GM21786 (cell line): ENCODE measurements at regions not wholly inside any gene's neighbourhood (a gene's known extent, or its start where the extent isn't known, plus 50 kb on each side); places are given as distances from the start of the nearest gene placed in this dataset.

Source experiments
- ATAC-seq: cut with Tn5 transposase; IDR thresholded peaks from one replicate; pipeline ENCODE4 v1.9.1; 2021; ENCODE audit not compliant: unreplicated experiment

DNA sequence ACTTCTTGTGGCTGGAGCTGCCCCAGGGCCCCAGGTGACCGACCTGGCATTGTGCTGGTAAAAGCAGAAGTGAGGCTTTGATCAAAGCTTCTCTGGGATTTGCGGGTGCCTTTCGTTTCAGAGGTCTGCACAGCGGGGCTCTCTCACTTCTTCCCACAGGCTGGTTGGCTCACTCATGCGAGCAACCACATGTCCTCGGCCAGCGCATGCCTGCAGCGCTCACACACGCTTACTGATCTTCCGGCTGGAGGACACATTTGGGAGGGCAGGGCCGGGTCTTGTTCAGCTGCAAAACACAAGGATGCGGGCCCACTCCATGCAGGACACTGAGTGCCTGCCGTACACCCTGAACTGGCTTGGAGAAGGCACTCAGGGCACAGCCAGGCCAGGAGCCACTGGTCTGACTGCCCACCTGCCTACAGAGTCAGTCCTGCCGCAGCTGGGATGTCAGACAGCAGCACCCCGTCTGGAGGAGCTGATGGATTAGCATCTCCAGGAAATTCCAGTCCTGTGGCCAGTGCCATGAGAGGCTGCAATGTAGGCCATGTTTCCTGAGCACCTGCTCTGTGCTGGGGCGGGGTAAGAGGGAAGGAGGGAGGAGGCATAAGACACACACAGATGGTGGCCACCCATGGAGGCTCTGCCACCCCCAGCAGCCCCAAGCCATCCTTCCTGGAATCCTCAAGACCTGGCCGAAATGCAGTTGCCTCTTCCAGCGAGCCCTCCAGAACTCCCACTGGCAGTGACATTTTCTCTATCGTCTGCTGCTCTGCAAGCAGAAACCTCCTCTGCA is 1383.2 kb downstream of the BRD1 start:
- peak; percentile 55 for ATAC-seq

DNA sequence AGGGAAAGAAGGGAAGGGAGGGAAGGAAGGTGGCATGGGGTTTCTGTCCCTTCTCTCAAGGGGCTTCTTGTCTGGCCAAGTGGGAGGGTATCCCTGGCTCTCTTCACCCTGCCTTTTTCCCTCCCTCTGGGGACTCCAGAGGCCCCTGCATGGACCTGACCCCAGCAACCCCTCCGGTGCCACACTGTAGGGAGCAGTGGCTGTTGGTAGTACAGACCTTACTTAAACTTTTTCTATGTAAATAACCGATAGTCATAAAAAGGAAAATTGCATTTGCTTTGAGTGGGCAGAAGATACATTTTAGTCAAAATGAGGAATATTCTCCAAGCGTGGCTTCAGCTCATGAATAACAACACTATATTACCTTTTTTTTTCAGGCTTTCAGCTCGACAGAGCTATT is 1384.0 kb downstream of the BRD1 start:
- no peak for ATAC-seq

- no peak for ATAC-seq
These were observed 1385.0 kb downstream of the BRD1 start for GRCh38 chr22:48442663-48443062.

GRCh38 chr22:48441553-48441850 is 1386.2 kb downstream of the BRD1 start:
- ATAC-seq = no peak

- no peak for ATAC-seq
These were observed 1386.8 kb downstream of the BRD1 start for GRCh38 chr22:48440673-48441552.

GRCh38 chr22:48440176-48440575 is 1387.5 kb downstream of the BRD1 start:
- no peak for ATAC-seq

- ATAC-seq = no peak
These were observed 1388.0 kb downstream of the BRD1 start for GRCh38 chr22:48439560-48440135.

DNA sequence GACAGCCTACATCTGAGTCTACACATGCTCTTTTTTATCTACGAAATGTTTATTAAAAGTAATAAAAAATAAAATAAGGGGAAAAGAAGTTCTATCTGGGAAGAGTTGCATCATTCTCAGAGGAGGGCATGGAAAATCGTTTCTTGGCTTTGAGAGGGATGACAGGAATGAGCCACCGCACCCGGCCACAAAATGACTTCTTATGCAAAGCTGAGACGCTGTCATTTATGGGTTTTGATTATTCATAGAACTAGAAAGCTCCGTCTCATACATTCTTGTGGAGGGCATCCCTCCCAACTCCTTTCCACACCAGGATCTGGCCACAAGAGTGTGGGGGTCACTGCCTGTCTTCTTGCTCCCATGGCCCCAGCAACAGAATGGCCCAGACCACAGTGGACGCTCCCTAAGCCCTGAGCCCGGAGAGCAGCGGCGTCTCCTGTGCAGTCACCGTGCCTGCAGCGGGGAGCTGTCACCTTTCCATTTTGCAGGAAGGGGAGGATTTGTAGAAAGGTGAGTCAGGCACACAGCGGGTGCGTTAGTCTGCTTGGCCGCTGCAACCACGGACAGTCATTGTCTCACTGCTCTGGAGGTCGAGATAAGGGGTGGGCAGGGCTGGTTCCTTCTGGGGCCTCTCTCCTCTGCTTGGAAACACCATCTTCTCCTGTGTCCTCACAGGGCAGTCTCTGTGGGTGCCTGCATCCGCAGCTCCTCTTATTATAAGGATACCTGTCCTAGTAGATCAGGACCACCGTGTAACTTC is 1388.7 kb downstream of the BRD1 start:
- no peak for ATAC-seq

GRCh38 chr22:48438096-48438495 is 1389.6 kb downstream of the BRD1 start:
- ATAC-seq = no peak

DNA sequence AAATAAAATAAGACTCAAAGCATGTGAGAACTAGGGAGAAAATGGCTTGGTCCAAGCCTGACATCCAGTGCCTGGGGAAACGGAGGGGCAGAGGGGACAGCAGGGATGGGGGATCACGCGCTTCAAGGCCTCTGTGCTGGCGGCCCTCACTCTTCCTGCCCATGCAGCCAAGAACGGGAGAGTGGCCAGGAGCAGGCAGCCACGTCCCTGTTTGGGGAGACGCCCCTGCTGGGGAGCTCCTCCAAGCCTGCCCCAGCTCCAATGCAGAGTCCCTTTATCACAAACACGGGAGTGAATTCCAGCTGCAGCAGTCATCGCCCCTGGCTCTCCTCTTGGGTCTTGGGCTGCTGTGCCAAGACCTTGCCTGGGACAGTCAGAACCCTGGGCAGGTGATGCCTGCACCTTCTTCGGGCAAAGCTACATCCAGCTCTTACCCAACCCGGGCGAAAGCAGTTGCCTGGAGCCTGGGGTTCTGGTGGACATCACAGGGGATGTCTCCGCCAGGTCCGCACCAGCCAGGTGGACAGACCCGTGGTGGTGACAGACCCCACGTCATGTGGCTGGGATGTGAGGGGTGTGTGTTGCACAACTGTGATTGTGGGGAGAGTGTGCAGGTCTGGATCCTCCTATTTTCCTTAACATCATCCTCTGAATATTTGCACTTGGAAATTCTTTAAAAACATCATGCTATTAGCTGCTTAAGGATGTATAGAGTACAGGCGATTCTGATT is 1391.3 kb downstream of the BRD1 start:
- no peak for ATAC-seq

DNA sequence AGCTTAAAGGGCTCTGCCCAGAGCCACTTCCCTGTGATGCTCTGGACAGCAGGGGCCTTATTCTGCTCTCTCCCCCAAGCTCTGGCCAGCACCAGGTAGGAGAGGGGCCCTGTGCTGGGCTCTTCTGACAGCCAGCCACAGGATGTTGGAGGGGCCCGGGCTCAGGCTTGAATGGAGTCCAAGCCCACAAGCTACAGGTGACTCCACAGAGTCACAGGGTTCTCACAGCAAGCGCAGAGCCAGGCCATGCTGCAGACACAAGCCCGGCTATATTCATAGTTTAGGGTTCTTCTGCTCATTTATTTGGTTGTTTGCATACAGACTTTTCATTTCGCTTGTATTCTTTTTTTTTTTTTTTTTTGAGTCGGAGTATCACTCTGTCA is 1392.8 kb downstream of the BRD1 start:
- ATAC-seq = no peak

- ATAC-seq = no peak
These were observed 1393.4 kb downstream of the BRD1 start for GRCh38 chr22:48434156-48434867.

GRCh38 chr22:48433647-48434046 is 1394.0 kb downstream of the BRD1 start:
- ATAC-seq = no peak

DNA sequence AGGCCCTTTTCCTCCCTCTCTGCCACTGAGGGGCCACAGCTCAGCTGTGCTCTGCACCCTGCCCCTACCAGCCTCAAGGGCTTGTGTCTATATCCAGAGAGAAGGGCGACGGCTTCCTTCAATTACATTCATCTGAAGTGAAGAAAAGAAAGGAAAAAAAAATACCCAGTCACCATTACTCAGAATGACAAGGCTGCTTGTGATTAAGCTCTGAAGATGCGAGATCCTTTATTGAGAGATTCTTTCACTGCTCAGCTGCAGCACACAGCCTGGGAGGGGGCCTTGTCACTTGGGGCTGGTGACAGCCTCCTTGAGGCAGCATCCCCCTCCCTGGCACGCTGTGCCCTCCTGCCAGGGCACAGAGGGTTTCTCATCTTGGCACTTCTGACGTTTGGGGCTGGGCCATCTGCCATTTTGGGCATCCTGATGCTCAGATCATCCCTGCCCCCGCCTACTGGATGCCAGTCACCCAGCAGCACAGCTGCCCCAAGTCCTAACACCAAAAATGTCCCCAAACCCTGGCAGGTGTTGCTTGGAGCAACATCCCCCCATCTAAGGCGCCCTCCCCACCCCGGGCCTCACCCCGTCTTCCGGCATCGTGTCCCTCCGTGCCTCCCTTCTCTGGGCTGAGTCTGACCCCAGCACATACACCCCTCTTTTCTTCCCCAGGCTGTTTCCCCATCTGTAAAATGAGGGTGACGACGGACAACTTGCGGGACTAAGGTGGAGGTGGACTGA is 1394.7 kb downstream of the BRD1 start:
- ATAC-seq = no peak

DNA sequence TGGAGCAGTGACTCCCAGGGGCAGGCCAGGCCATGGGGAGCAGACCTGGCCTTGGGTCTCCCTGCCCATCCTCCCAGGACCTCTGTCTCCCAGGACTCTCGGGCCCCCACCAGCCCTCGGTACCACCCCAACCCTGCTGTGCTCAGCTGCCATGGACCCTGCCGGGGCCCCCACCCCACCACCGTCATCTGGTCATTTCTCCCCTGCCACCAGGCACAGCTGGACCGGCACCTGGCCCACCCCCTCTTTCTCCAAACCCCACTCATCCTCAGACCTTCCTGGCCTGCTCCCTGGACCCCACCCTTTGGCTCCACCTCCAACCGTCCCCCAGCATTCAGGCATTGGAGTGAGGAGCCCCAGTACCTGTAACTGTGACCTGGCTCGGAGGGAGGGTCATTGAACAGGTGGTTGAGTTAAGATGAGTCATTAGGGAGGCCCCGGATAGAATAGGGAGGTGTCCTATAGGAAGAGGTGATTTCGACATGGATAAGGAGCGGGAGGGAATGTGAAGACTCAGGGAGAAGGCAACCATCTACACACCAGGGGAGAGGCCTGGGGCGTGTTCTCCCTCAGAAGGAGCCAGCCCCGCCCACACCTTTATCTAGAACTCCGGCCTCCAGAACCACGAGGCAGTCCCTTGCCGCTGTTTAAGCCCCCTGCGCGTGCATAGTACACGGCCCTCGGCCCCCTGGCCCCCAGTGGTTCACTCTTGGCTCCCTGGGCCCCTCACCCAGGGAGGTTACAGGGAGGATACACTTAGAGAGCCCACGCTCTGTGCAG is 1395.9 kb downstream of the BRD1 start:
- ATAC-seq = no peak

DNA sequence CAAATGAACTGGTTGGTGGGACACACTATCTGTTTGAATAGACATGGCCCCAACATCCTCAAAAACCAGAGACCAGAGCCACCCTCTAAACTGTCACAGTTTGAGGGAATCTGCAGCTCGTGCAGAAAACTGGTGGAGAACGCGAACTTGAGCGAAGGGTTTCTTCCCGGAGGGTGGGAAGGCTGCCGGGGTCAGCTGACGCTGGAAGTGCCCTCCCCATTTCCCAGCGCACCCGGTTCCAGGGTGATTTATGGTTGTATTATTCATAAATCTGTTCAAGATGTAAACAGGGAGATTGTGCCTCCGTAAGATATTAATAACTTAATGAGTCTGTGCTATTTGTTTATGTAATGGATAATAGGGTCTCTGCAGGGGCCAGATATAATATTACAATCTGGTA is 1396.7 kb downstream of the BRD1 start:
- no peak for ATAC-seq

- ATAC-seq = no peak
These were observed 1398.1 kb downstream of the BRD1 start for GRCh38 chr22:48429446-48430020.
